NCI-H82 treated with DMSO at 0.1 percent for 48 hours (cell line): ENCODE measurements at regions not wholly inside any gene's neighbourhood (a gene's known extent, or its start where the extent isn't known, plus 50 kb on each side); places are given as distances from the start of the nearest gene placed in this dataset.
"Not testable (repeated sequence)": the region's sequence is repeated elsewhere in the genome, so short reads cannot be mapped to it uniquely, and the experiment has no call there.

Experiments used
- DNase-seq: peaks from one replicate; lab custom pipeline; 2025; ENCODE audit not compliant: unreplicated experiment; lab: John Stamatoyannopoulos, UW

DNA sequence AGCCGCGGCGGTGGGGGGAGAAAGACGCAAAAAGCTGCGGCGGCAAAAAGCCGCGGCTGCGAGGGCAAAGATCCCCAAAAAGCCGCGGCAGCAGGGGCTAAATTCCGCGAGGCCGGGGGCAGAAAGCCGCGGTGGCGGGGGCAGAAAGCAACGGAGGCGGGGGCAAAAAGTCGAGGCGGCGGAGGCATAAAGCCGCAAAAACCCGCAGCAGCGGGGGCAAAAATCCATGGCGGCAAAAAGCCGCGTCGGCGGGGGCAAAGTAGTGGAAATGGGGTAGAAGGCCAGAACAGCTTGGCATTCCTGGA is 1669.2 kb downstream of the RPIA start:
- not testable (repeated sequence) for DNase-seq
